Peyer's patch (tissue), 4 donors: ENCODE measurements at regions not wholly inside any gene's neighbourhood (a gene's known extent, or its start where the extent isn't known, plus 50 kb on each side); places are given as distances from the start of the nearest gene placed in this dataset.
"Not testable (repeated sequence)": the region's sequence is repeated elsewhere in the genome, so short reads cannot be mapped to it uniquely, and the experiment has no call there.

ENCODE experiments used
- DNase-seq, 3 donors: peaks; one replicate each; pipeline ENCODE4 v3.0.0-alpha.2; 2017 to 2019
- H3K27ac ChIP-seq, 4 donors: fragments of 200-600 bp; sonication (generic); one replicate each; pipeline ENCODE4 v1.5.1; 2016 to 2019
- H3K27me3 ChIP-seq, 2 donors: fragments of 200-600 bp; sonication (generic); one replicate each; pipeline ENCODE4 v1.5.1; 2019
- H3K36me3 ChIP-seq, 3 donors: fragments of 200-600 bp; sonication (generic); one replicate each; pipeline ENCODE4 v1.5.1; 2016 to 2019
- H3K4me1 ChIP-seq, 4 donors: fragments of 200-600 bp; sonication (generic); one replicate each; pipeline ENCODE4 v1.5.1; 2016 to 2019
- H3K4me3 ChIP-seq, 4 donors: fragments of 200-600 bp; sonication (generic); 1 replicate in 3 of 4; 2 replicates in 1 of 4; pipeline ENCODE4 v1.5.1; 2016 to 2019; ENCODE audit warnings: mild to moderate bottlenecking in 1 of 4
- H3K9me3 ChIP-seq, 4 donors: fragments of 200-600 bp; sonication (generic); one replicate each; pipeline ENCODE4 v1.5.1; 2016 to 2019; ENCODE audit warnings: mild to moderate bottlenecking in 1 of 4
- CTCF ChIP-seq, 6 experiments: fragments of 450-650 bp in 4 of 6; fragments of 200-600 bp in 2 of 6; sonication (generic) in 1 of 6; IDR thresholded peaks; one replicate each; pipeline ENCODE4 v1.5.1; 2017 to 2019; ENCODE audit warnings: antibody characterized with exemption in 6 of 6, mild to moderate bottlenecking in 3 of 6, moderate library complexity in 1 of 6
- POLR2A ChIP-seq, 2 donors: fragments of 450-650 bp; IDR thresholded peaks; one replicate each; pipeline ENCODE4 v1.5.1; 2017; ENCODE audit warnings: antibody characterized with exemption in 2 of 2, mild to moderate bottlenecking in 2 of 2, moderate library complexity in 2 of 2

- Histone ChIP-seq H3K27me3 (no peaks in the 10 kb centered on the region), H3K36me3 (no peaks in the 10 kb centered on the region), H3K4me1 (no peaks in the 10 kb centered on the region), H3K4me3 (no peak overlapping the region), H3K27ac (no peak overlapping the region), H3K9me3 (no peaks in the 10 kb centered on the region)
- TF ChIP-seq POLR2A (IDR thresholded peaks at IDR 0.05) = no peak
- TF ChIP-seq CTCF (IDR thresholded peaks at IDR 0.05) = no peak
- DNase-seq = no peak
Observed at GRCh38 chr3:178217479-178217878, 318.8 kb upstream of the KCNMB2 start.

- no peaks in the 10 kb centered on the region for H3K9me3 ChIP-seq
- no peaks in the 10 kb centered on the region for H3K4me1 ChIP-seq
- H3K27me3 ChIP-seq = no peaks in the 10 kb centered on the region
- TF ChIP-seq CTCF (IDR thresholded peaks at IDR 0.05) (no peak), POLR2A (IDR thresholded peaks at IDR 0.05) (no peak)
- H3K27ac ChIP-seq = no peak overlapping the region
- no peak overlapping the region for H3K4me3 ChIP-seq
- no peak for DNase-seq
- no peaks in the 10 kb centered on the region for H3K36me3 ChIP-seq
Observed at GRCh38 chr3:178218231-178218630, 318.0 kb upstream of the KCNMB2 start.

- H3K4me1 ChIP-seq, DNase-seq, H3K9me3 ChIP-seq, H3K27ac ChIP-seq, H3K27me3 ChIP-seq, H3K36me3 ChIP-seq, H3K4me3 ChIP-seq: not testable (repeated sequence)
Observed at GRCh38 chr3:178219661-178220060, 316.6 kb upstream of the KCNMB2 start.

- Histone ChIP-seq H3K27me3 (no peaks in the 10 kb centered on the region), H3K4me3 (no peak overlapping the region), H3K36me3 (no peaks in the 10 kb centered on the region), H3K9me3 (no peaks in the 10 kb centered on the region), H3K27ac (no peak overlapping the region), H3K4me1 (no peaks in the 10 kb centered on the region)
- DNase-seq = no peak
- TF ChIP-seq CTCF (IDR thresholded peaks at IDR 0.05) (no peak), POLR2A (IDR thresholded peaks at IDR 0.05) (no peak)
Observed at GRCh38 chr3:178223876-178224275, 312.4 kb upstream of the KCNMB2 start.

GRCh38 chr3:178226094-178226493, 310.1 kb upstream of the KCNMB2 start:
- H3K4me3 ChIP-seq = no peak overlapping the region
- no peaks in the 10 kb centered on the region for H3K36me3 ChIP-seq
- no peaks in the 10 kb centered on the region for H3K4me1 ChIP-seq
- H3K9me3 ChIP-seq = no peaks in the 10 kb centered on the region
- DNase-seq = no peak
- no peak for TF ChIP-seq POLR2A (IDR thresholded peaks at IDR 0.05)
- TF ChIP-seq CTCF (IDR thresholded peaks at IDR 0.05) = no peak
- no peaks in the 10 kb centered on the region for H3K27me3 ChIP-seq
- H3K27ac ChIP-seq = no peak overlapping the region

GRCh38 chr3:178231645-178232044, 304.6 kb upstream of the KCNMB2 start:
- Histone ChIP-seq H3K36me3 (no peaks in the 10 kb centered on the region), H3K27ac (no peak overlapping the region), H3K4me1 (no peaks in the 10 kb centered on the region), H3K27me3 (no peaks in the 10 kb centered on the region), H3K9me3 (no peaks in the 10 kb centered on the region), H3K4me3 (no peak overlapping the region)
- no peak for TF ChIP-seq POLR2A (IDR thresholded peaks at IDR 0.05)
- TF ChIP-seq CTCF (IDR thresholded peaks at IDR 0.05) = no peak
- DNase-seq = no peak
